GM19452 (cell line): ENCODE measurements at regions not wholly inside any gene's neighbourhood (a gene's known extent, or its start where the extent isn't known, plus 50 kb on each side); places are given as distances from the start of the nearest gene placed in this dataset.

Experiments used
- ATAC-seq: cut with Tn5 transposase; IDR thresholded peaks from one replicate; pipeline ENCODE4 v1.9.1; 2021; ENCODE audit not compliant: unreplicated experiment

GRCh38 chr3:148253713-148254112 lies 444.0 kb upstream of the AGTR1 start:
- no peak for ATAC-seq

- no peak for ATAC-seq
Observed at GRCh38 chr3:148254402-148254801, 443.3 kb upstream of the AGTR1 start.

GRCh38 chr3:148255981-148256969 lies 441.4 kb upstream of the AGTR1 start:
- ATAC-seq, result no peak

- no peak for ATAC-seq
Observed at GRCh38 chr3:148262980-148263379, 434.7 kb upstream of the AGTR1 start.

- ATAC-seq, result no peak
Observed at GRCh38 chr3:148265841-148266240, 431.9 kb upstream of the AGTR1 start.

- ATAC-seq, result no peak
Observed at GRCh38 chr3:148266341-148266740, 431.4 kb upstream of the AGTR1 start.

- no peak for ATAC-seq
Observed at GRCh38 chr3:148269816-148270215, 427.9 kb upstream of the AGTR1 start.

GRCh38 chr3:148280623-148281242 lies 417.0 kb upstream of the AGTR1 start:
- no peak for ATAC-seq

GRCh38 chr3:148289159-148289558 lies 408.5 kb upstream of the AGTR1 start:
- no peak for ATAC-seq

- no peak for ATAC-seq
Observed at GRCh38 chr3:148297013-148297412, 400.7 kb upstream of the AGTR1 start.

- peak; percentile 75 for ATAC-seq
Observed at GRCh38 chr3:148307443-148307843, 390.3 kb upstream of the AGTR1 start.

- peak; percentile 85 for ATAC-seq
Observed at GRCh38 chr3:148309390-148310035, 388.2 kb upstream of the AGTR1 start.

GRCh38 chr3:148315756-148316155 lies 381.9 kb upstream of the AGTR1 start:
- ATAC-seq, result no peak

- no peak for ATAC-seq
Observed at GRCh38 chr3:148318240-148318639, 379.5 kb upstream of the AGTR1 start.

GRCh38 chr3:148319161-148319915 lies 378.4 kb upstream of the AGTR1 start:
- ATAC-seq, result peak; percentile 94

- no peak for ATAC-seq
Observed at GRCh38 chr3:148319960-148320359, 377.7 kb upstream of the AGTR1 start.

- ATAC-seq, result no peak
Observed at GRCh38 chr3:148329481-148330235, 368.0 kb upstream of the AGTR1 start.

- ATAC-seq, result no peak
Observed at GRCh38 chr3:148330542-148330941, 367.2 kb upstream of the AGTR1 start.

- no peak for ATAC-seq
Observed at GRCh38 chr3:148331081-148331846, 366.4 kb upstream of the AGTR1 start.

- ATAC-seq, result no peak
Observed at GRCh38 chr3:148332509-148332908, 365.2 kb upstream of the AGTR1 start.
